HuH-7.5 (cell line): ENCODE measurements at regions not wholly inside any gene's neighbourhood (a gene's known extent, or its start where the extent isn't known, plus 50 kb on each side); places are given as distances from the start of the nearest gene placed in this dataset.

ENCODE experiments used
- DNase-seq: peaks from one replicate; pipeline ENCODE4 v3.0.0; 2011; ENCODE audit warnings: low spot score

- DNase-seq = no peak
Measured at GRCh38 chr12:116483959-116484750, 75.0 kb upstream of the MAP1LC3B2 start.

- DNase-seq = no peak
Measured at GRCh38 chr12:116484807-116485206, 74.4 kb upstream of the MAP1LC3B2 start.

GRCh38 chr12:116489116-116489515 is 70.1 kb upstream of the MAP1LC3B2 start:
- no peak for DNase-seq

- DNase-seq = no peak
Measured at GRCh38 chr12:116490471-116490870, 68.7 kb upstream of the MAP1LC3B2 start.

GRCh38 chr12:116492703-116493324 is 66.4 kb upstream of the MAP1LC3B2 start:
- DNase-seq = peak; percentile 41

- DNase-seq = no peak
Measured at GRCh38 chr12:116495260-116495659, 63.9 kb upstream of the MAP1LC3B2 start.

- no peak for DNase-seq
Measured at GRCh38 chr12:116497051-116497591, 62.1 kb upstream of the MAP1LC3B2 start.

GRCh38 chr12:116498471-116498870 is 60.7 kb upstream of the MAP1LC3B2 start:
- no peak for DNase-seq

GRCh38 chr12:116502141-116502725 is 56.9 kb upstream of the MAP1LC3B2 start:
- no peak for DNase-seq

GRCh38 chr12:116502989-116503496 is 56.1 kb upstream of the MAP1LC3B2 start:
- DNase-seq = peak; percentile 45

- DNase-seq = no peak
Measured at GRCh38 chr12:116504438-116504837, 54.7 kb upstream of the MAP1LC3B2 start.

- no peak for DNase-seq
Measured at GRCh38 chr12:116506697-116507064, 52.5 kb upstream of the MAP1LC3B2 start.

GRCh38 chr12:116508145-116509121 is 50.7 kb upstream of the MAP1LC3B2 start:
- no peak for DNase-seq
